Mesenchymal stem cell (in vitro differentiated cells and primary cell): ENCODE measurements at regions not wholly inside any gene's neighbourhood (a gene's known extent, or its start where the extent isn't known, plus 50 kb on each side); places are given as distances from the start of the nearest gene placed in this dataset.
"Not testable (repeated sequence)": the region's sequence is repeated elsewhere in the genome, so short reads cannot be mapped to it uniquely, and the experiment has no call there.

Experiments used
- DNase-seq: peaks from one replicate; pipeline ENCODE4 v3.0.0-alpha.2; 2013
- H2AFZ ChIP-seq: one replicate; pipeline ENCODE4 v1.6.1; 2013; ENCODE audit warnings: low read depth, mild to moderate bottlenecking, control low read depth, inconsistent platforms, low read length, moderate library complexity
- H2AK5ac ChIP-seq: 2 replicates; pipeline ENCODE4 v1.6.1; 2013; ENCODE audit warnings: low read length, moderate library complexity, mild to moderate bottlenecking, inconsistent platforms; ENCODE audit not compliant: severe bottlenecking
- H2BK120ac ChIP-seq: one replicate; pipeline ENCODE4 v1.6.1; 2013; ENCODE audit warnings: low read depth, mild to moderate bottlenecking, inconsistent platforms, low read length, moderate library complexity
- H2BK12ac ChIP-seq, 2 experiments: one replicate each; pipeline ENCODE4 v1.6.1; 2013; ENCODE audit warnings: inconsistent platforms in 2 of 2, low read length in 2 of 2, mild to moderate bottlenecking in 2 of 2, moderate library complexity in 2 of 2, control low read depth in 1 of 2
- H2BK15ac ChIP-seq: one replicate; pipeline ENCODE4 v1.6.1; 2013; ENCODE audit warnings: mild to moderate bottlenecking, low read depth, inconsistent platforms; ENCODE audit not compliant: poor library complexity, severe bottlenecking
- H2BK5ac ChIP-seq: 2 replicates; pipeline ENCODE4 v1.6.1; 2013; ENCODE audit warnings: low read depth, mild to moderate bottlenecking, low read length, control low read depth, inconsistent platforms; ENCODE audit not compliant: poor library complexity, severe bottlenecking
- H3K14ac ChIP-seq, 2 experiments: one replicate each; pipeline ENCODE4 v1.6.1; 2013; ENCODE audit warnings: inconsistent platforms in 2 of 2, low read length in 2 of 2, control low read depth in 1 of 2, mild to moderate bottlenecking in 1 of 2, moderate library complexity in 1 of 2
- H3K18ac ChIP-seq, 2 experiments: one replicate each; pipeline ENCODE4 v1.6.1; 2013; ENCODE audit warnings: inconsistent platforms in 2 of 2, low read length in 2 of 2, control low read depth in 1 of 2, low read depth in 1 of 2, mild to moderate bottlenecking in 1 of 2
- H3K23ac ChIP-seq, 2 experiments: one replicate each; pipeline ENCODE4 v1.6.1; 2013; ENCODE audit warnings: inconsistent platforms in 2 of 2, low read length in 2 of 2, mild to moderate bottlenecking in 2 of 2, moderate library complexity in 2 of 2, control low read depth in 1 of 2
- H3K27ac ChIP-seq: 2 replicates; pipeline ENCODE4 v1.5.1; 2013; ENCODE audit warnings: mild to moderate bottlenecking, moderate library complexity, low read length, control low read depth, inconsistent platforms; ENCODE audit not compliant: poor library complexity, severe bottlenecking
- H3K27me3 ChIP-seq, 2 experiments: 2 replicates each; pipeline versions ENCODE4 v1.6.1 to v1.7.0; 2013; ENCODE audit warnings: low read length in 2 of 2, mild to moderate bottlenecking in 2 of 2, moderate library complexity in 2 of 2, control low read depth in 1 of 2, inconsistent platforms in 1 of 2; ENCODE audit not compliant: control insufficient read depth in 1 of 2, insufficient read depth in 1 of 2
- H3K36me3 ChIP-seq, 2 experiments: 2 replicates each; pipeline versions ENCODE4 v1.6.1 to v1.7.0; 2013; ENCODE audit warnings: low read length in 2 of 2, control low read depth in 1 of 2, inconsistent platforms in 1 of 2, low read depth in 1 of 2, mild to moderate bottlenecking in 1 of 2; ENCODE audit not compliant: insufficient read depth in 2 of 2, control insufficient read depth in 1 of 2
- H3K4ac ChIP-seq, 2 experiments: one replicate each; pipeline ENCODE4 v1.6.1; 2013; ENCODE audit warnings: inconsistent platforms in 2 of 2, low read length in 2 of 2, mild to moderate bottlenecking in 2 of 2, moderate library complexity in 2 of 2, control low read depth in 1 of 2, low read depth in 1 of 2
- H3K4me1 ChIP-seq: 2 replicates; pipeline ENCODE4 v1.6.1; 2013; ENCODE audit warnings: low read depth, low read length, control low read depth; ENCODE audit not compliant: control insufficient read depth, insufficient read depth
- H3K4me2 ChIP-seq: 2 replicates; pipeline ENCODE4 v1.6.1; 2013; ENCODE audit warnings: low read length, mild to moderate bottlenecking, inconsistent platforms; ENCODE audit not compliant: poor library complexity, severe bottlenecking
- H3K4me3 ChIP-seq, 2 experiments: 2 replicates each; pipeline versions ENCODE4 v1.5.1 to v1.7.0; 2013; ENCODE audit warnings: low read length in 2 of 2, mild to moderate bottlenecking in 2 of 2, control low read depth in 1 of 2, low read depth in 1 of 2; ENCODE audit not compliant: insufficient read depth in 1 of 2
- H3K79me1 ChIP-seq: replicated peaks from 2 replicates; pipeline ENCODE4 v1.6.1; 2013; ENCODE audit warnings: mild to moderate bottlenecking, control low read depth, low read length, inconsistent platforms; ENCODE audit not compliant: poor library complexity, severe bottlenecking
- H3K9ac ChIP-seq: 2 replicates; pipeline ENCODE4 v1.7.0; 2013; ENCODE audit warnings: mild to moderate bottlenecking, low read length, moderate library complexity
- H3K9me3 ChIP-seq: 2 replicates; pipeline ENCODE4 v1.7.0; 2013; ENCODE audit warnings: mild to moderate bottlenecking, low read length; ENCODE audit not compliant: control insufficient read depth
- H4K8ac ChIP-seq: one replicate; pipeline ENCODE4 v1.6.1; 2013; ENCODE audit warnings: inconsistent platforms, mild to moderate bottlenecking, low read length, moderate library complexity
- H4K91ac ChIP-seq: one replicate; pipeline ENCODE4 v1.6.1; 2013; ENCODE audit warnings: mild to moderate bottlenecking, low read length, inconsistent platforms
- WGBS: methylation state at CpG from one replicate; pipeline ENCODE4 v1.1.7; 2013; ENCODE audit warnings: mixed read lengths; 5-methylcytosine and 5-hydroxymethylcytosine counted together

DNA sequence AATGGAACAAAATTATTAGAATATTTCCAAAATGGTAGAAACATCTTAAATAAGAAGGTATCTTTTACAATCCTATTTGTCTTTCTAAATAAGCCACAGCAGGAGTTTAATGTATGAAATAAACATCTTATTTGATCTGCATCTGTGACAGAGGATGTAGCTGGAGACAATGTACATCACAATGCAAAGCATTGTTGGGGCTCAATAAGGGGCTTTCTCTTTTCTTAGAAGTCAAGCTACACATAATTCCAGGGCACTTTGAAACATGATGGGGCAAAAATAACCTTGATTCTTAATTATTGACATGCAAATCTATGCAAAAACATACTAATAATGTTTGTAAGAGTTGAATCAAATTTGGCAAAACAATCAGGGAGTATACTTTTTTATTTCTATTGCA lies 255.1 kb downstream of the DSC3 start:
- H3K79me1 ChIP-seq, result no peaks in the 10 kb centered on the region
- H3K4me1 ChIP-seq, result no peaks in the 10 kb centered on the region
- no peak overlapping the region for H3K4me2 ChIP-seq
- H3K4ac ChIP-seq, result no peak overlapping the region
- H2BK12ac ChIP-seq, result no peak overlapping the region
- H2BK120ac ChIP-seq, result no peak overlapping the region
- H3K9ac ChIP-seq, result no peak overlapping the region
- H4K8ac ChIP-seq, result no peak overlapping the region
- H2BK15ac ChIP-seq, result no peak overlapping the region
- H2AK5ac ChIP-seq, result no peak overlapping the region
- H3K27me3 ChIP-seq, result no peaks in the 10 kb centered on the region
- no peak for DNase-seq
- H3K9me3 ChIP-seq, result peaks cover 7% of the 10 kb centered on the region
- no peak overlapping the region for H3K18ac ChIP-seq
- no peak overlapping the region for H2AFZ ChIP-seq
- no peak overlapping the region for H3K27ac ChIP-seq
- H3K14ac ChIP-seq, result no peak overlapping the region
- no peaks in the 10 kb centered on the region for H3K36me3 ChIP-seq
- no peak overlapping the region for H3K4me3 ChIP-seq
- no peak overlapping the region for H2BK5ac ChIP-seq
- no peak overlapping the region for H3K23ac ChIP-seq
- H4K91ac ChIP-seq, result no peak overlapping the region

DNA sequence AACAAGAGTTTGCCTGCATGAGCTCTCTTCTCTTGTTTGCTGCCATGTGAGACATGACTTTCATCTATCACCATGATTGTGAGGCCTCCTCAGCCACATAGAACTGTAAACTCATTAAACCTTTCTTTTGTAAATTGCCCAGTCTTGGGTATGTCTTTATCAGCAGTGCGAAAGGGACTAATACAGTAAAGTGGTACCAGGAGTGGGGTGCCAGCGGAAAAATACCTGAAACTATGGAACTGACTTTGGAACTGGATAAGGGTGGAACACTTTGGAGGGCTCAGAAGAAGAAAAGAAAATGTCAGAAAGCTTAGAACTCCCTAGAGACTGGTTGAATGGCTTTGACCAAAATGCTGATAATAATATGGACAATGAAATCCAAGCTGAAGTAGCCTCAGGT lies 260.9 kb downstream of the DSC3 start:
- Histone ChIP-seq H2BK120ac (no peak overlapping the region), H3K36me3 (no peaks in the 10 kb centered on the region), H3K4me3 (no peak overlapping the region), H2BK5ac (no peak overlapping the region), H3K14ac (no peak overlapping the region), H3K27ac (no peak overlapping the region), H3K23ac (no peak overlapping the region), H2AK5ac (no peak overlapping the region), H2AFZ (no peak overlapping the region), H3K18ac (no peak overlapping the region), H3K4me2 (no peak overlapping the region), H3K79me1 (no peaks in the 10 kb centered on the region), H3K9me3 (peaks cover 26% of the 10 kb centered on the region), H2BK15ac (no peak overlapping the region), H4K91ac (no peak overlapping the region), H3K9ac (no peak overlapping the region), H3K4me1 (no peaks in the 10 kb centered on the region), H2BK12ac (no peak overlapping the region), H3K27me3 (no peaks in the 10 kb centered on the region), H3K4ac (no peak overlapping the region), H4K8ac (no peak overlapping the region)
- WGBS, result 83% methylated on average over 2 of the region's 2 CpGs
- no peak for DNase-seq

DNA sequence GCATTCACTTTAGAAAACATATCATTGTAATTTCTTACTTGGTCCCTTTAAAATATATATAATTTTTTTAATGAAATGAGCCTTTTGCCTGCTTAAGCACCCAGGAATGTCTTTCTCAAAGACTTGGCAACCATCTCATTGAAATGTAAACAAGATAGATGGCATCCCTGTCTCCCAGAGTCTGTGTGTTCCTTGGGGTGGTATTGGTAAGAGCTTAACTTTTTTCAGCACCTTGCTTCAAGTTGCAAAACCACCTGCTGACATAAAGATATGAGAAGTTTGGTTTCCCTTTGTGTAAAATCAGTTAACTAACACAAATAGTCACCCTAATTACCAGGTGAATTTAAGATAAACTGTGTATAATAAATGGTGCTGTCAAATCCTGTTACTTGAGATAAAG lies 266.9 kb downstream of the DSC3 start:
- H3K36me3 ChIP-seq, result no peaks in the 10 kb centered on the region
- H3K27me3 ChIP-seq, result no peaks in the 10 kb centered on the region
- no peak overlapping the region for H3K4ac ChIP-seq
- H3K18ac ChIP-seq, result no peak overlapping the region
- H2AFZ ChIP-seq, result no peak overlapping the region
- no peak overlapping the region for H3K9ac ChIP-seq
- H4K91ac ChIP-seq, result no peak overlapping the region
- no peak overlapping the region for H3K14ac ChIP-seq
- no peaks in the 10 kb centered on the region for H3K79me1 ChIP-seq
- no peak overlapping the region for H3K4me3 ChIP-seq
- H2BK5ac ChIP-seq, result no peak overlapping the region
- H3K27ac ChIP-seq, result no peak overlapping the region
- H4K8ac ChIP-seq, result no peak overlapping the region
- H3K4me1 ChIP-seq, result no peaks in the 10 kb centered on the region
- no peak overlapping the region for H2AK5ac ChIP-seq
- H3K9me3 ChIP-seq, result peaks cover 16% of the 10 kb centered on the region
- H3K23ac ChIP-seq, result no peak overlapping the region
- H2BK120ac ChIP-seq, result no peak overlapping the region
- H3K4me2 ChIP-seq, result no peak overlapping the region
- no peak overlapping the region for H2BK12ac ChIP-seq
- H2BK15ac ChIP-seq, result no peak overlapping the region
- DNase-seq, result no peak

DNA sequence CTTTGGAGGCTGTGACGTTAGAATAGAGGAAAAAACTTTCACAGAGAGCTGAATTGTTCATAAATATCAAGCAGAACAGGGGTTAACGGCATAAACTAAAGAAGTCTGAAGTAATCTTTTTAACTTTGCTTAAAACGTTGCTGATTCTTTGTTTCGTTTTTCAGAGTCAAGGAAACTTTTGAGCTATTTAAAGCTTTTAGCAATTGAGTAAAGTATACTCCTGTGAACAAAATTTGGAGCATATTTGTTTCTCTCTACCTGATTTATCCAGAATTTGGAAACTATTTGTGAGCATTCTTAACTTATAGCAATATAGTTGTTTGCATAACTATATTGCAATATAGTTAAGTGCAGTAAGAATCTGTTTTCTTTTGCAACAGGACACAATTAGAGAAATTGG lies 270.4 kb downstream of the DSC3 start:
- not testable (repeated sequence) for H3K79me1 ChIP-seq, H2BK120ac ChIP-seq, H3K14ac ChIP-seq, H3K18ac ChIP-seq, H2BK5ac ChIP-seq, H3K4ac ChIP-seq, H3K9ac ChIP-seq, H3K4me3 ChIP-seq, H2BK15ac ChIP-seq, H3K27me3 ChIP-seq, H3K23ac ChIP-seq, H3K27ac ChIP-seq, H2AFZ ChIP-seq, H4K91ac ChIP-seq, H3K4me2 ChIP-seq, H4K8ac ChIP-seq, H2BK12ac ChIP-seq, H2AK5ac ChIP-seq, DNase-seq, H3K4me1 ChIP-seq, H3K36me3 ChIP-seq
- 78% methylated on average over 3 of the region's 4 CpGs for WGBS
- H3K9me3 ChIP-seq, result peaks cover 17% of the 10 kb centered on the region
